Body of pancreas (tissue), 4 donors: ENCODE measurements at regions not wholly inside any gene's neighbourhood (a gene's known extent, or its start where the extent isn't known, plus 50 kb on each side); places are given as distances from the start of the nearest gene placed in this dataset.
"Not testable (repeated sequence)": the region's sequence is repeated elsewhere in the genome, so short reads cannot be mapped to it uniquely, and the experiment has no call there.

ENCODE experiments used
- ATAC-seq: fragments of 150-250 bp; one replicate; pipeline ENCODE4 v1.9.1; 2016
- DNase-seq, 4 donors: peaks; one replicate each; pipeline ENCODE4 v3.0.0-alpha.2; 2019
- H3K27ac ChIP-seq, 4 donors: fragments of 200-600 bp; sonication (generic); 1 replicate in 3 of 4; 2 replicates in 1 of 4; pipeline versions ENCODE4 v1.5.1 to v1.6.1; 2016 to 2019; ENCODE audit warnings: mild to moderate bottlenecking in 1 of 4, mixed read lengths in 1 of 4, moderate library complexity in 1 of 4
- H3K27me3 ChIP-seq, 2 donors: fragments of 200-600 bp; sonication (generic); one replicate each; pipeline ENCODE4 v1.6.0; 2016; ENCODE audit warnings: mild to moderate bottlenecking in 1 of 2
- H3K36me3 ChIP-seq, 2 donors: fragments of 200-600 bp; sonication (generic); replicated peaks in 1 of 2; 2 replicates each; pipeline ENCODE4 v1.5.1; 2016; ENCODE audit warnings: low read depth in 2 of 2; ENCODE audit not compliant: insufficient read depth in 1 of 2
- H3K4me1 ChIP-seq: fragments of 200-600 bp; sonication (generic); one replicate; pipeline ENCODE4 v1.6.0; 2016
- H3K4me3 ChIP-seq, 2 donors: fragments of 200-600 bp; sonication (generic); 1 replicate in 1 of 2; 2 replicates in 1 of 2; pipeline ENCODE4 v1.5.1; 2016 to 2019
- H3K9me3 ChIP-seq, 3 donors: fragments of 200-600 bp; sonication (generic); 1 replicate in 2 of 3; 2 replicates in 1 of 3; pipeline ENCODE4 v1.5.1; 2016
- POLR2A ChIP-seq, 3 donors: fragments of 450-650 bp; IDR thresholded peaks; one replicate each; pipeline ENCODE4 v1.6.1; 2016; ENCODE audit warnings: antibody characterized with exemption in 3 of 3, mild to moderate bottlenecking in 2 of 3
- WGBS, 2 donors: methylation state at CpG; one replicate each; pipeline ENCODE4 v1.1.5; 2017; 5-methylcytosine and 5-hydroxymethylcytosine counted together
- intact Hi-C: fragments of 100-400 bp; cut with DNase I; formaldehyde crosslinking; loops from one replicate; pipeline ENCODE4 v1.15.1; 2023
- TF ChIP-seq, protein P1 (sequence below), 7 experiments: fragments of 450-650 bp in 4 of 7; fragments of 200-600 bp in 3 of 7; sonication (generic) in 3 of 7; IDR thresholded peaks; one replicate each; pipeline ENCODE4 v1.5.1; 2016 to 2019; ENCODE audit warnings: antibody characterized with exemption in 7 of 7

DNA sequence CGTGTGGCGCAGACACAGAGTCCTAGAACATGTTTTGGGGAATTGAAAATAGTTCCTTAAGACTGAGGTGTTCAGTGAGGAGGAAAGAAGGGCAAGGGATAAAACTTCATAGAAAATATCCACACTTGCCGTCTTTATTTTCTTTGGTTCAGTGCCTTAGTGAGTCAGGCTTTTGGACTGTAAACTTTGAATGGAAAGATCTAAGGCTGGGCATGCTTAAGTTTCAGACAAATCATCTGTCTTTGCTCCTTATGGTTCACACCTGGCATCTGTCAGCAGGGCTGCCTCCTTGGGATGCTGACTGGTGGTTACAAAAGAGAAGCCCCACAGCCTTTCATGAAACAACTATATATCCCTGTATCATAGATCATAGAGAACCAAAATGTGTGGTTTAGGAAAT is 136.3 kb upstream of the PRICKLE1 start:
- H3K4me1 ChIP-seq: no peaks in the 10 kb centered on the region
- no peak for TF ChIP-seq POLR2A (IDR thresholded peaks at IDR 0.05)
- TF ChIP-seq, protein P1, sequence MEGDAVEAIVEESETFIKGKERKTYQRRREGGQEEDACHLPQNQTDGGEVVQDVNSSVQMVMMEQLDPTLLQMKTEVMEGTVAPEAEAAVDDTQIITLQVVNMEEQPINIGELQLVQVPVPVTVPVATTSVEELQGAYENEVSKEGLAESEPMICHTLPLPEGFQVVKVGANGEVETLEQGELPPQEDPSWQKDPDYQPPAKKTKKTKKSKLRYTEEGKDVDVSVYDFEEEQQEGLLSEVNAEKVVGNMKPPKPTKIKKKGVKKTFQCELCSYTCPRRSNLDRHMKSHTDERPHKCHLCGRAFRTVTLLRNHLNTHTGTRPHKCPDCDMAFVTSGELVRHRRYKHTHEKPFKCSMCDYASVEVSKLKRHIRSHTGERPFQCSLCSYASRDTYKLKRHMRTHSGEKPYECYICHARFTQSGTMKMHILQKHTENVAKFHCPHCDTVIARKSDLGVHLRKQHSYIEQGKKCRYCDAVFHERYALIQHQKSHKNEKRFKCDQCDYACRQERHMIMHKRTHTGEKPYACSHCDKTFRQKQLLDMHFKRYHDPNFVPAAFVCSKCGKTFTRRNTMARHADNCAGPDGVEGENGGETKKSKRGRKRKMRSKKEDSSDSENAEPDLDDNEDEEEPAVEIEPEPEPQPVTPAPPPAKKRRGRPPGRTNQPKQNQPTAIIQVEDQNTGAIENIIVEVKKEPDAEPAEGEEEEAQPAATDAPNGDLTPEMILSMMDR (IDR thresholded peaks at IDR 0.05): no peak
- ATAC-seq (no peak), DNase-seq (no peak)
- WGBS, 2 donors: 86 to 88% methylated on average over 3 of the region's 3 CpGs
- no peak overlapping the region for H3K4me3 ChIP-seq
- no peaks in the 10 kb centered on the region for H3K9me3 ChIP-seq
- intact Hi-C loops: no loop called here
- no peaks in the 10 kb centered on the region for H3K36me3 ChIP-seq
- H3K27me3 ChIP-seq: no peaks in the 10 kb centered on the region
- H3K27ac ChIP-seq: no peak overlapping the region

DNA sequence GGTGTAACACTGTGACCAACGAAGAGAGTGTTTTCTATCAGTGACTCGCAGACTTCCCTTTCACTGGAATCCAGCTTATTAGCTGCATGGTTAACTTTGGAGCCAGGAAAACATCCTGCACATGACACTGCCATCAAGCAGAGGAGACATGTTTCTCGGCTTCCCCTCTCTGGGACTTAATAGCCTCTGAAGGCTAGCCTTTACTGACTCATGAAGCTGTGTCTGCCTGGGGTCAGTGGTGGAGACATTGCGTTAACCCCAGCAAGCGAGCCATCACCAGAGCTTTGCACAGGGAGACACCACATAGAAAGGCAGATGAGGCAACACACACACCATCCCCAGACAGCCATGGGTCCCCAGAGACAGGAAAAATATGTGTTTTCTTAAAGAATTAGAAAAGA is 126.9 kb upstream of the PRICKLE1 start:
- Histone ChIP-seq H3K4me3 (no peak overlapping the region), H3K36me3 (no peaks in the 10 kb centered on the region), H3K27me3 (no peaks in the 10 kb centered on the region), H3K27ac (no peak overlapping the region), H3K9me3 (no peaks in the 10 kb centered on the region), H3K4me1 (no peaks in the 10 kb centered on the region)
- WGBS, 2 donors: 57 to 73% methylated on average over 5 of the region's 5 CpGs
- peak; percentile 56 for ATAC-seq
- intact Hi-C loops: no loop called here
- TF ChIP-seq, protein P1 (IDR thresholded peaks at IDR 0.05): no peak
- no peak for TF ChIP-seq POLR2A (IDR thresholded peaks at IDR 0.05)
- DNase-seq: peak in 2 of 4 donors; percentile 16 to 45

DNA sequence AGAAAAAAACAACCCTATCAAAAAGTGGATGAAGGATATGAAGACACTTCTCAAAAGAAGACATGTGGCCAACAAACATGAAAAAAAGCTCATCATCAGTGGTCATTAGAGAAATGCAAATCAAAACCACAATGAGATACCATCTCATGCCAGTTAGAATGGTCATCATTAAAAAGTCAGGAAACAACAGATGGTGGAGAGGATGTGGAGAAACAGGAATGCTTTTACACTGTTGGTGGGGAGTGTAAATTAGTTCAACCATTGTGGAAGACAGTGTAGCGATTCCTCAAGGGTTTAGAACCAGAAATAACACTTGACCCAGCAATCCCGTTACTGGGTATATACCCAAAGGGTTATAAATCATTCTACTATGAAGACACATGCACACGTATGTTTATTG is 124.0 kb upstream of the PRICKLE1 start:
- intact Hi-C loops: not testable (repeated sequence)

DNA sequence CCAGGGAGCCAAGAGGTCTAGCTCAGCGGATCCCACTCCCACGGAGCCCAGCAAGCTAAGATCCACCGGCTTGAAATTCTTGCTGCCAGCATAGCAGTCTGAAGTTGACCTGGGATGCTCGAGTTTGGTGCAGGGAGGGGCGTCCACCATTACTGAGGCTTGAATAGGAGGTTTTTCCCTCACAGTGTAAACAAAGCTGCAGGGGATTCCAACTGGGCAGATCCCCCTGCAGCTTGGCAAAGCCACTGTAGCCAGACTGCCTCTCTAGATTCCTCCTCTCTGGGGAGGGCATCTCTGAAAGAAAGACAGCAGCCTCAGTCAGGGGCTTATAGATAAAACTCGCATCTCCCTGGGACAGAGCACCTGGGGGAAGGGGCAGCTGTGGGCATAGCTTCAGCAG is 118.8 kb upstream of the PRICKLE1 start:
- H3K9me3 ChIP-seq, intact Hi-C loops, H3K4me3 ChIP-seq, H3K36me3 ChIP-seq, ATAC-seq, DNase-seq, H3K27ac ChIP-seq, H3K4me1 ChIP-seq, H3K27me3 ChIP-seq: not testable (repeated sequence)
- 57% methylated on average over 6 of the region's 6 CpGs; no CpG with 5 or more reads in 1 of the 2 donors for WGBS, 2 donors

More for the DNA sequence above, 124.0 kb upstream of the PRICKLE1 start:
- H3K4me1 ChIP-seq, ATAC-seq, H3K27ac ChIP-seq, H3K36me3 ChIP-seq, DNase-seq, H3K27me3 ChIP-seq, H3K9me3 ChIP-seq, H3K4me3 ChIP-seq: not testable (repeated sequence)
- 73 to 75% methylated on average over 3 of the region's 3 CpGs for WGBS, 2 donors

DNA sequence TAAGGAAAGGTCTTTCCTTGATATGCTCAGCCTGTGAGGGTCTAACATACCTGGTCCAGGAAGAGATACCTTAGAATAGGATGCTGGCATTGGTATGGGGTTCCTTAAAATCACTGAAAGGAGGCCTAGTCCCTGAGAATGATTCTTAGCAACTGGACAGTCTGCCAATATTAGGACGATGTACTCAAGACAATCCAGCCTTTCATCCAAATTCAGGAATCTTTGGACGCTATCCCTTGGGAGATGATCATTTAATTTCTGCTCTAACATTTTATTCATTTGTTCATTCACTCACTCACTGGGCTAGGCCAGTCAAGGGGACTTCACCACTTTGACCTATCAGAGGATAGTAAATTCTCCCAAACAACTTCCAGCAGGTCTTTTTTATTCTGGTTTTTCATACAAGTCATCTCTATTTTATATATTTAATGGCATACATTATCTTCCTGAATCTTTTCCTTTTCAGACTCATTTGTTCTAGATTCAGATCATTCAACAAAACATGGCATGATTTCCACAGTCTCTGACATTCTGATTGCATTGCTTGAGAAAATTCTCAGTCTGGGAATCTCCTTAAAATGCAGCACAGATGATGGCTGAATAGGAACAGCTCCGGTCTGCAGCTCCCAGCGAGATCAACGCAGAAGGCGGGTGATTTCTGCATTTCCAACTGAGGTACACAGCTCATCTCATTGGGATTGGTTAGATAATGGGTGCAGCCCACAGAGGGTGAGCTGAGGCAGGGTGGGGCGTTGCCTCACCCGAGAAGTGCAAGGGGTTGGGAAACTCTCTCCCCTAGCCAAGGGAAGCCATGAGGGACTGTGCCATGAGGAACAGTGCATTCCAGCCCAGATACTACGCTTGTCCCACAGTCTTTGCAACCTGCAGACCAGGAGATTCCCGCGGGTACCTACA is 118.0 kb upstream of the PRICKLE1 start:
- Histone ChIP-seq H3K27me3 (no peaks in the 10 kb centered on the region), H3K9me3 (no peaks in the 10 kb centered on the region), H3K4me1 (no peaks in the 10 kb centered on the region), H3K27ac (no peak overlapping the region), H3K4me3 (no peak overlapping the region), H3K36me3 (no peaks in the 10 kb centered on the region)
- no peak for DNase-seq
- ATAC-seq: no peak
- intact Hi-C loops: no loop called here
- WGBS, 2 donors: 87 to 92% methylated on average over 11 of the region's 11 CpGs
- TF ChIP-seq POLR2A (IDR thresholded peaks at IDR 0.05): no peak
- TF ChIP-seq, protein P1 (IDR thresholded peaks at IDR 0.05): no peak

DNA sequence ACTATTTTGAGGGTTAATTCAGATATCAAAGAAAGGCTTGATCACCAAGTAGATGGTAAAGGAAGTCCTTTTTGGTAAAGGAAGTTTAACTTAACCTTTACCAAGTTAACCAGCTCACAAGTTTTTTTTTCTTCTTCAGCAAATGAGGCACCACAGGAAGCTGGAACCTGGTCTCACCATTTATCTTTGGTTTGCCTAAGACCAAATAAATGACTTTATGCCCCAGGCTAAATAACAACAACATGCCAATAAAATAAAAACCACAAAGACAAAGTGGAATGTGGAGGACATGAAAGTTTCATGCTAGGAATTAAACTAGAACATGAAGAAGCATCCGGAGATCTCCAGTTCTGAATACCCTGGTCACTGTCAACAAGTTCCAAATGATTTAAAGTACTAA is 116.8 kb upstream of the PRICKLE1 start:
- TF ChIP-seq POLR2A (IDR thresholded peaks at IDR 0.05): no peak
- TF ChIP-seq, protein P1 (IDR thresholded peaks at IDR 0.05): no peak
- no peak overlapping the region for H3K4me3 ChIP-seq
- intact Hi-C loops: no loop called here
- WGBS, 2 donors: 90 to 96% methylated on average over 1 of the region's 1 CpG
- H3K27ac ChIP-seq: no peak overlapping the region
- no peaks in the 10 kb centered on the region for H3K9me3 ChIP-seq
- no peaks in the 10 kb centered on the region for H3K27me3 ChIP-seq
- H3K4me1 ChIP-seq: no peaks in the 10 kb centered on the region
- ATAC-seq (no peak), DNase-seq (no peak)
- H3K36me3 ChIP-seq: no peaks in the 10 kb centered on the region
